IMR-90 (cell line): ENCODE measurements at regions not wholly inside any gene's neighbourhood (a gene's known extent, or its start where the extent isn't known, plus 50 kb on each side); places are given as distances from the start of the nearest gene placed in this dataset. TPM values are rescaled to one million over a fixed set of nuclear protein-coding genes. Genes with fewer than 3 reads are reported as not detected.

Source experiments
- ATAC-seq: fragments of 200-7000 bp; cut with Tn5 transposase; 2 replicates; pipeline ENCODE4 v1.9.1; 2020; ENCODE audit warnings: low read depth, mild to moderate bottlenecking, moderate library complexity
- BruUV-seq: library from RNA; stranded (reverse); fragments of 400-500 nt; replicated peaks from 2 replicates; lab custom pipeline; 2021; lab: Mats Ljungman, UMichigan
- CTCF ChIA-PET: fragments of 300-600 bp; formaldehyde crosslinking; extraction: SDS; loops from one replicate; lab custom pipeline; 2021; ENCODE audit warnings: antibody characterized with exemption; lab: Yijun Ruan, JAX
- POLR2A ChIA-PET: fragments of 300-600 bp; sonication (Branson Sonifier 250); formaldehyde crosslinking; loops from one replicate; lab custom pipeline; 2022; ENCODE audit warnings: antibody characterized with exemption; ENCODE audit not compliant: unreplicated experiment; lab: Charles Lee
- DNase-seq: peaks from one replicate; pipeline ENCODE4 v3.0.0; 2013
- H2AFZ ChIP-seq: replicated peaks from 2 replicates; pipeline ENCODE3; 2013; ENCODE audit warnings: low read length, mild to moderate bottlenecking; ENCODE audit not compliant: poor library complexity
- H2AK5ac ChIP-seq: 2 replicates; pipeline ENCODE4 v1.6.1; 2013; ENCODE audit warnings: low read depth, low read length, inconsistent platforms
- H2AK9ac ChIP-seq: replicated peaks from 2 replicates; pipeline ENCODE3; 2013; ENCODE audit warnings: mild to moderate bottlenecking, low read depth, low read length, moderate library complexity; ENCODE audit not compliant: poor library complexity
- H2BK120ac ChIP-seq: 2 replicates; pipeline ENCODE4 v1.6.1; 2013; ENCODE audit warnings: low read depth, low read length, inconsistent platforms
- H2BK15ac ChIP-seq: 3 replicates; pipeline ENCODE4 v1.6.1; 2013; ENCODE audit warnings: low read depth, low read length, inconsistent platforms
- H2BK20ac ChIP-seq: 2 replicates; pipeline ENCODE4 v1.6.1; 2013; ENCODE audit warnings: low read depth, mild to moderate bottlenecking, inconsistent platforms, low read length, moderate library complexity
- H2BK5ac ChIP-seq: 2 replicates; pipeline ENCODE4 v1.6.1; 2013; ENCODE audit warnings: mild to moderate bottlenecking, low read depth, low read length, inconsistent platforms; ENCODE audit not compliant: poor library complexity, severe bottlenecking
- H3K14ac ChIP-seq: replicated peaks from 2 replicates; pipeline ENCODE4 v1.6.1; 2013; ENCODE audit warnings: low read depth, low read length, inconsistent platforms
- H3K18ac ChIP-seq: 2 replicates; pipeline ENCODE4 v1.6.1; 2013; ENCODE audit warnings: low read depth, low read length, control low read depth
- H3K23ac ChIP-seq: 2 replicates; pipeline ENCODE4 v1.6.1; 2013; ENCODE audit warnings: low read depth, low read length, inconsistent platforms
- H3K27ac ChIP-seq: 2 replicates; pipeline ENCODE4 v1.5.1; 2013; ENCODE audit warnings: mild to moderate bottlenecking, control low read depth, low read length; ENCODE audit not compliant: insufficient read depth
- H3K27me3 ChIP-seq: 2 replicates; pipeline ENCODE4 v1.6.1; 2013; ENCODE audit warnings: low read length; ENCODE audit not compliant: control insufficient read depth, insufficient read depth
- H3K36me3 ChIP-seq: 2 replicates; pipeline ENCODE4 v1.6.1; 2013; ENCODE audit warnings: low read length, mixed read lengths; ENCODE audit not compliant: control insufficient read depth, insufficient read depth
- H3K4ac ChIP-seq: 2 replicates; pipeline ENCODE4 v1.6.1; 2013; ENCODE audit warnings: low read depth, low read length, inconsistent platforms
- H3K4me1 ChIP-seq: 2 replicates; pipeline ENCODE4 v1.6.1; 2013; ENCODE audit warnings: low read length, mixed read lengths; ENCODE audit not compliant: control insufficient read depth, insufficient read depth
- H3K4me2 ChIP-seq: 2 replicates; pipeline ENCODE4 v1.6.1; 2013; ENCODE audit warnings: low read depth, mild to moderate bottlenecking, control low read depth, low read length, moderate library complexity
- H3K4me3 ChIP-seq: 2 replicates; pipeline ENCODE4 v1.5.1; 2013; ENCODE audit warnings: low read depth, mild to moderate bottlenecking, control low read depth, low read length, moderate library complexity; ENCODE audit not compliant: insufficient read depth
- H3K56ac ChIP-seq: 2 replicates; pipeline ENCODE4 v1.6.1; 2013; ENCODE audit warnings: low read length, inconsistent platforms; ENCODE audit not compliant: insufficient read depth; ENCODE audit errors: extremely low read depth
- H3K79me1 ChIP-seq, 2 experiments: 2 replicates each; pipeline ENCODE4 v1.6.1; 2013; ENCODE audit warnings: low read length in 2 of 2, inconsistent platforms in 1 of 2, low read depth in 1 of 2
- H3K9ac ChIP-seq: 2 replicates; pipeline ENCODE4 v1.6.1; 2013; ENCODE audit warnings: low read depth, low read length, control low read depth
- H3K9me1 ChIP-seq: 2 replicates; pipeline ENCODE4 v1.6.1; 2013; ENCODE audit warnings: low read length, inconsistent platforms; ENCODE audit not compliant: insufficient read depth
- H3K9me3 ChIP-seq: 2 replicates; pipeline ENCODE4 v1.6.1; 2013; ENCODE audit warnings: low read length; ENCODE audit not compliant: control insufficient read depth, insufficient read depth
- H4K20me1 ChIP-seq: 2 replicates; pipeline ENCODE4 v1.6.1; 2013; ENCODE audit warnings: low read length, inconsistent platforms; ENCODE audit not compliant: insufficient read depth
- H4K5ac ChIP-seq: 2 replicates; pipeline ENCODE4 v1.6.1; 2013; ENCODE audit warnings: mild to moderate bottlenecking, low read depth, low read length, control low read depth
- H4K8ac ChIP-seq, 2 experiments: 2 replicates each; pipeline ENCODE4 v1.6.1; 2013; ENCODE audit warnings: low read depth in 2 of 2, low read length in 2 of 2, control low read depth in 1 of 2, inconsistent platforms in 1 of 2
- H4K91ac ChIP-seq: 2 replicates; pipeline ENCODE4 v1.6.1; 2013; ENCODE audit warnings: low read depth, low read length, inconsistent platforms; ENCODE audit not compliant: insufficient read depth
- MAFK ChIP-seq: IDR thresholded peaks from 2 replicates; pipeline ENCODE4 v1.6.1; 2012; ENCODE audit warnings: low read depth, low read length, improper control_type of control experiment
- NFE2L2 ChIP-seq: fragments of 150-350 bp; IDR thresholded peaks from 2 replicates; pipeline ENCODE4 v1.6.1; 2016; ENCODE audit warnings: low read depth, mild to moderate bottlenecking, low read length
- RAD21 ChIP-seq: IDR thresholded peaks from 2 replicates; pipeline ENCODE4 v1.6.1; 2012; ENCODE audit warnings: low read length, improper control_type of control experiment
- SMC3 ChIP-seq: fragments of 150-350 bp; IDR thresholded peaks from 2 replicates; pipeline ENCODE4 v1.6.1; 2016; ENCODE audit warnings: low read depth, mild to moderate bottlenecking, antibody characterized with exemption, low read length, moderate library complexity
- WGBS, 2 experiments: methylation state at CpG; one replicate each; pipeline versions ENCODE4 v1.1.5 to v1.1.7; 2013; ENCODE audit warnings: missing lambda C conversion rate in 2 of 2; ENCODE audit not compliant: insufficient read length in 1 of 2; ENCODE audit errors: extremely low coverage in 2 of 2; 5-methylcytosine and 5-hydroxymethylcytosine counted together
- dilution Hi-C: fragments of 300-500 bp; cut with HindIII; formaldehyde crosslinking; loops from one replicate; pipeline ENCODE4 v1.14.3; 2018; ENCODE audit warnings: low sequenced_read_pairs; ENCODE audit not compliant: unreplicated experiment
- in situ Hi-C: fragments of 300-500 bp; cut with MboI; formaldehyde crosslinking; loops from 3 replicates; pipeline ENCODE4 v1.14.3; 2019; ENCODE audit warnings: low sequenced_read_pairs, inconsistent platforms, mixed read lengths
- intact Hi-C: fragments of 100-400 bp; cut with micrococcal nuclease; formaldehyde crosslinking; loops from 2 replicates; pipeline ENCODE4 v1.10.0; 2022
- microRNA-seq, 2 experiments: library from miRNA; stranded (forward) in 1 of 2; unstranded in 1 of 2; fragments of 10-50 nt in 1 of 2; fragments of <30 nt in 1 of 2; gene quantifications in 1 of 2; microRNA quantifications in 1 of 2; one replicate each; pipeline versions ENCODE3 to v1.1.0; 2013 to 2020; ENCODE audit not compliant: insufficient read depth in 1 of 2, insufficient read length in 1 of 2, unreplicated experiment in 1 of 2
- small RNA-seq, 5 experiments: library from RNA; depleted of rRNA; stranded (forward); fragments of <200 nt; gene quantifications; one replicate each; pipeline ENCODE3, GENCODE V24; 2012
- TF ChIP-seq, protein P1 (sequence below): fragments of 150-350 bp; IDR thresholded peaks from 2 replicates; pipeline ENCODE4 v1.6.1; 2017; ENCODE audit warnings: mild to moderate bottlenecking, antibody characterized with exemption, low read length, low read depth

DNA sequence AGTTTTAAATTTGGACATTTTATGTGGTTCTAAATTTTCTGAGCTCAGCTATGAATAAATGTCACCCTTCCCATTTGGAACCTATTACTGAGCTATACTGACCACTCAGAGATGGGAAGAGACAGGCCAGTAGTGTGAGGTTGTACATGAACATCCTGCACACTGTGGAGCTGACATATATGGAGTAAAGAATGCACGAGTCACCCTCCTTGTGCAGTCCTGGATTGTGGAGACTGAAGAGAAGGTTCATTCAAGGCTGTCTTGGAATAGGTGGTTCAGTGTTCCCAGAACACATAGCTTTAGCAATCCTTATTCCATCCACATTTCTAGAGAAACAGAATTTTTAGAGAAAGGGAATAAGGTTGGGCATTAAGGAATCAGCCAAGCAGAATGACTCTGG lies 50.3 kb upstream of the OGFRL1 start:
- H2AFZ ChIP-seq = no peak overlapping the region
- ChIA-PET CTCF (no interaction called here), POLR2A (no interaction called here)
- H3K18ac ChIP-seq = peak overlapping the region; percentile 76; the same call in 1 of the 2 replicates
- H4K8ac ChIP-seq = no peak overlapping the region
- DNase-seq (peak; percentile 75), ATAC-seq (peak; percentile 97)
- H3K4me2 ChIP-seq = no peak overlapping the region; the same call in 1 of the 2 replicates
- H3K9me1 ChIP-seq = no peaks in the 10 kb centered on the region; the same call in 1 of the 2 replicates
- H3K79me1 ChIP-seq = no peaks in the 10 kb centered on the region
- H2BK120ac ChIP-seq = peak overlapping the region; percentile 21; the same call in 1 of the 2 replicates
- no peak overlapping the region for H3K27ac ChIP-seq
- no peak overlapping the region for H2BK15ac ChIP-seq
- intact Hi-C loops (no loop called here), dilution Hi-C loops (no loop called here), in situ Hi-C loops (no loop called here)
- H3K27me3 ChIP-seq = no peaks in the 10 kb centered on the region
- H3K23ac ChIP-seq = no peak overlapping the region
- H3K56ac ChIP-seq = no peak overlapping the region
- H3K14ac ChIP-seq = no peak overlapping the region; the same call in 1 of the 2 replicates
- no peak overlapping the region for H3K4me3 ChIP-seq
- H3K4me1 ChIP-seq = peaks cover 4% of the 10 kb centered on the region; the same call in 1 of the 2 replicates
- no peak overlapping the region for H3K4ac ChIP-seq
- H3K9ac ChIP-seq = no peak overlapping the region
- no TSS peak for BruUV-seq
- H2BK20ac ChIP-seq = peak overlapping the region; percentile 64; the same call in 1 of the 2 replicates
- no peak overlapping the region for H4K91ac ChIP-seq
- no peaks in the 10 kb centered on the region for H3K36me3 ChIP-seq
- H3K9me3 ChIP-seq = no peaks in the 10 kb centered on the region
- no peak for TF ChIP-seq SMC3
- peak; percentile 25; the same call in 1 of the 2 replicates for TF ChIP-seq NFE2L2
- TF ChIP-seq, protein P1, sequence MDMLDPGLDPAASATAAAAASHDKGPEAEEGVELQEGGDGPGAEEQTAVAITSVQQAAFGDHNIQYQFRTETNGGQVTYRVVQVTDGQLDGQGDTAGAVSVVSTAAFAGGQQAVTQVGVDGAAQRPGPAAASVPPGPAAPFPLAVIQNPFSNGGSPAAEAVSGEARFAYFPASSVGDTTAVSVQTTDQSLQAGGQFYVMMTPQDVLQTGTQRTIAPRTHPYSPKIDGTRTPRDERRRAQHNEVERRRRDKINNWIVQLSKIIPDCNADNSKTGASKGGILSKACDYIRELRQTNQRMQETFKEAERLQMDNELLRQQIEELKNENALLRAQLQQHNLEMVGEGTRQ = no peak
- TF ChIP-seq RAD21 = no peak
- TF ChIP-seq MAFK = no peak
- no peak overlapping the region for H2AK9ac ChIP-seq
- no peak overlapping the region; the same call in 1 of the 2 replicates for H2AK5ac ChIP-seq
- no peaks in the 10 kb centered on the region for H4K20me1 ChIP-seq
- H4K5ac ChIP-seq = no peak overlapping the region
- H2BK5ac ChIP-seq = peak overlapping the region; percentile 36
- WGBS, 2 experiments = no CpG with 5 or more reads among the region's 1 CpG

Small RNA genes lying in the stretch of these regions (microRNA-seq; reads per million reads assigned to microRNA genes)
- gene RF00012 (ENCODE audit: insufficient read depth, insufficient read length) (not detected), gene RNU6-411P (ENCODE audit: insufficient read depth, insufficient read length) (not detected)

Small RNA genes lying in the stretch of these regions (small RNA-seq; reads per million reads assigned to genes)
- gene RF00012 = 0 to 0.04 (median 0) reads per million in 5 experiments
- gene RNU6-411P = 0 reads per million in 5 experiments
